Ovary (tissue), 7 donors: ENCODE measurements at regions not wholly inside any gene's neighbourhood (a gene's known extent, or its start where the extent isn't known, plus 50 kb on each side); places are given as distances from the start of the nearest gene placed in this dataset.

Experiments used
- DNase-seq, 5 donors: peaks; one replicate each; pipeline ENCODE4 v3.0.0-alpha.2; 2019 to 2020
- H3K27ac ChIP-seq, 2 donors: fragments of 200-600 bp; one replicate each; pipeline versions ENCODE4 v1.5.1 to v1.8.0; 2019 to 2022
- H3K27me3 ChIP-seq: fragments of 200-600 bp; one replicate; pipeline ENCODE4 v1.8.0; 2022
- H3K36me3 ChIP-seq: fragments of 200-600 bp; sonication (generic); one replicate; pipeline ENCODE4 v1.5.1; 2019
- H3K4me1 ChIP-seq: one replicate; pipeline ENCODE4 v1.8.1; 2013; ENCODE audit warnings: mild to moderate bottlenecking, moderate library complexity; ENCODE audit not compliant: insufficient read depth
- H3K4me3 ChIP-seq: fragments of 200-600 bp; sonication (generic); one replicate; pipeline ENCODE4 v1.5.1; 2017
- H3K9me3 ChIP-seq, 2 donors: fragments of 200-600 bp in 1 of 2; sonication (generic) in 1 of 2; one replicate each; pipeline versions ENCODE4 v1.5.1 to v1.8.1; 2013 to 2019; ENCODE audit warnings: mild to moderate bottlenecking in 1 of 2, moderate library complexity in 1 of 2
- EP300 ChIP-seq: sonication (generic); formaldehyde crosslinking; IDR thresholded peaks from one replicate; pipeline ENCODE4 v1.6.1; 2017; ENCODE audit warnings: antibody characterized with exemption
- POLR2A ChIP-seq: fragments of 450-650 bp; IDR thresholded peaks from one replicate; pipeline ENCODE4 v1.6.1; 2017; ENCODE audit warnings: antibody characterized with exemption, mild to moderate bottlenecking, moderate library complexity
- WGBS, 3 donors: extraction: QIAGEN DNeasy Blood & Tissue Kit in 1 of 3; methylation state at CpG; one replicate each; pipeline versions ENCODE4 v1.1.5 to v1.1.7; 2013 to 2017; 5-methylcytosine and 5-hydroxymethylcytosine counted together
- intact Hi-C, 4 donors: fragments of 100-400 bp; cut with DNase I; formaldehyde crosslinking; loops; one replicate each; pipeline versions ENCODE4 v1.11.0 to v1.15.1; 2022 to 2023
- TF ChIP-seq, protein P1 (sequence below), 3 donors: fragments of 450-650 bp in 2 of 3; fragments of 200-600 bp in 1 of 3; IDR thresholded peaks; one replicate each; pipeline versions ENCODE4 v1.5.1 to v1.8.0; 2016 to 2022; ENCODE audit warnings: antibody characterized with exemption in 3 of 3, mild to moderate bottlenecking in 1 of 3
- donor health status: DM: no; HTN: no; CAD: no; lungs with moderate emphysema.
- donor health status: DM: no; HTN: no; CAD: no.
- donor health status: Bipolar disorder and iron deficiency.
- donor health status: DM: no; HTN: no; CAD: no.
- donor health status: DM: yes; HTN: yes; CAD: no.

DNA sequence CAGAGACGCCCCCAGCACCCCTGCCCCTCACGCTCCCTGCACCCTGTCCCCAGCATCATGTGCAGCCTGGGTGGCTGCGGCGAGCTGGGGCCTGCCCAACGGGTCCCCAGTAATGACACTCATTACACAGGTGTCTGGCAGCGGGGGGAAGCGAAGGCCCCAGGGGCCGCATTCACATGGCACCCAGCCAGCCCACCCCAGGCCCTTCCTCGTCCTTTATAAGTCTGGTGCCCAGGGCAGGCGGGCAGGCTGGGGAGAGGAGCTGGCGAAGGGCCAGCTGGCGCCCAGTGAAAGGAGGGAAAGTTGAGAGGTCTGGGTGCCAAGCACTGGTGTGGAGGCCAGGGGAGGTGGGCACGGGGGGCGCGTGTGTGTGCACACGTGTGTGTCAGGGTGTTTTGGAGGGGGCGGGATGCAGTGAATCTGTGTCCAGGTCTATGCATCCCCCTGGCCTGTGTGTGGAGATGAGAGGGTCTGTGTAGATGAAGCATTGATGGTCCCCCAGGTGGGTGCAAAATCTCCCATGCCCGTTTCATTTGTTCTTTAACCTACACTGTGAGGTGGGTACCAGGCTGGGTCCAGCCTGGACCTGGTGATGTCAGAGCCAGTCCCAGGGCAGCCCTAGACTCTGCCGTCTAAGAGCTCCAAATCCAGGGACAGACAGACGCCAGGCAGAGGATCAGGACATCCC lies 105.3 kb downstream of the CEBPB start:
- intact Hi-C loops = no loop called here
- H3K4me3 ChIP-seq = no peak overlapping the region
- 80 to 84% (median 83%) methylated on average over 20 of the region's 20 CpGs for whole genome bisulfite sequencing, 3 donors
- peak overlapping the region; percentile 67 to 88 for H3K27ac ChIP-seq
- no peaks in the 10 kb centered on the region for H3K9me3 ChIP-seq
- H3K36me3 ChIP-seq = no peaks in the 10 kb centered on the region
- DNase-seq = peak in 1 of 5 donors; percentile 60
- TF ChIP-seq, protein P1, sequence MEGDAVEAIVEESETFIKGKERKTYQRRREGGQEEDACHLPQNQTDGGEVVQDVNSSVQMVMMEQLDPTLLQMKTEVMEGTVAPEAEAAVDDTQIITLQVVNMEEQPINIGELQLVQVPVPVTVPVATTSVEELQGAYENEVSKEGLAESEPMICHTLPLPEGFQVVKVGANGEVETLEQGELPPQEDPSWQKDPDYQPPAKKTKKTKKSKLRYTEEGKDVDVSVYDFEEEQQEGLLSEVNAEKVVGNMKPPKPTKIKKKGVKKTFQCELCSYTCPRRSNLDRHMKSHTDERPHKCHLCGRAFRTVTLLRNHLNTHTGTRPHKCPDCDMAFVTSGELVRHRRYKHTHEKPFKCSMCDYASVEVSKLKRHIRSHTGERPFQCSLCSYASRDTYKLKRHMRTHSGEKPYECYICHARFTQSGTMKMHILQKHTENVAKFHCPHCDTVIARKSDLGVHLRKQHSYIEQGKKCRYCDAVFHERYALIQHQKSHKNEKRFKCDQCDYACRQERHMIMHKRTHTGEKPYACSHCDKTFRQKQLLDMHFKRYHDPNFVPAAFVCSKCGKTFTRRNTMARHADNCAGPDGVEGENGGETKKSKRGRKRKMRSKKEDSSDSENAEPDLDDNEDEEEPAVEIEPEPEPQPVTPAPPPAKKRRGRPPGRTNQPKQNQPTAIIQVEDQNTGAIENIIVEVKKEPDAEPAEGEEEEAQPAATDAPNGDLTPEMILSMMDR (IDR thresholded peaks at IDR 0.05) = no peak
- TF ChIP-seq EP300 (no peak), POLR2A (no peak)
- no peaks in the 10 kb centered on the region for H3K27me3 ChIP-seq
- peaks cover 11% of the 10 kb centered on the region for H3K4me1 ChIP-seq

DNA sequence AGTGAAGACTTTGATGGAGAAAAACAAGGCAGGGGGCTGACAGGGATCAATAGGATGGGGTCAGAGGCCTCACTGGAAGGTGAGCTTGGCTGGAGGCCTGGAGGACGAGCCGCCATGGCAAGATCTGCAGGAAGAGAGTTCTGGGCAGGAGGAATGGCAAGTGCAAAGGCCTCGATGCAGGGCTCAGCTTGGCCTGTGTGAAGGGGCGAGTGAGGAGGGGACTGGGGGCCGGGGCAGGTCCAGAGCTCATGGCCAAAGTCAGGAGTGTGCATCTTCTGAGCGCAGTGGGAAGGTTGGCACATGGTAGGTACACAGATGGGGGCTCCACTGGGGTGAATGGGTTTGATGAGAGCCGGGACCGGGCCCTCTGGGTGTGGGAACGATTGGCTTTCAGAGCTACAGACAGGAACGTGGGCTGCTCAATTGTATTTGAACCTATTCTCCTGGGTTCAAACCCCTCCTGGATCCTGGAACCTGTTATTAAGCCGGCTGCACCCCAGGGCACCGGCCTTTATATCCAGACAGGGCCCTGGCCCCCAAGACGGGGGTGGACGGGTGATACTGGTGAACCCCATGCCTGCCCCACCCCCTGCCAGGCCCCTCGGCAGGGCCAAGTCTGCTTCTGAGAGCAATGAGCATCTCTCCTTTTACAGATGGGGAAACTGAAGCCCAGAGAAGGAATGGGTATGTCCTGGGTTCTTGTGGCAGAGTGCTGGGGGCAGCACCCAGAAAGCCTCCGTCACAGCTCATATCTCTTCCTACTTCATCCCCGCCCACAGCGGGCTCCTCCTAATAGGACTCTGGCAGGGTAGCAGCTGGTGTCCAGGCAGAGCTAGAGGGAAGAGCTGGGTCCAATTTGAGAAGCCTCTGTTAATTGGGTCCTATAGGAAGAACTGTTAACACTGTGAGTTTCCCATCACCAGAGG lies 106.1 kb downstream of the CEBPB start:
- Histone ChIP-seq H3K4me3 (no peak overlapping the region), H3K9me3 (no peaks in the 10 kb centered on the region), H3K27ac (peak overlapping the region; percentile 67 to 88), H3K4me1 (peaks cover 6% of the 10 kb centered on the region), H3K27me3 (no peaks in the 10 kb centered on the region), H3K36me3 (no peaks in the 10 kb centered on the region)
- WGBS, 3 donors = 74 to 83% (median 81%) methylated on average over 18 of the region's 18 CpGs
- TF ChIP-seq EP300 = no peak
- TF ChIP-seq, protein P1 (IDR thresholded peaks at IDR 0.05) = no peak
- no peak for TF ChIP-seq POLR2A
- DNase-seq = peak in 4 of 5 donors; percentile 59 to 78 (median 70)
- intact Hi-C loops = no loop called here

GRCh38 chr20:50297498-50298376 lies 107.1 kb downstream of the CEBPB start:
- H3K27ac ChIP-seq = peak overlapping the region in 1 of 2 donors; percentile 88
- peak in 2 of 5 donors; percentile 25 to 33 for DNase-seq
- no peak for TF ChIP-seq EP300
- TF ChIP-seq, protein P1 (IDR thresholded peaks at IDR 0.05) = no peak
- TF ChIP-seq POLR2A = no peak
- H3K9me3 ChIP-seq = no peaks in the 10 kb centered on the region
- H3K27me3 ChIP-seq = no peaks in the 10 kb centered on the region
- intact Hi-C loops = no loop called here
- no peak overlapping the region for H3K4me3 ChIP-seq
- no peaks in the 10 kb centered on the region for H3K4me1 ChIP-seq
- 79 to 82% (median 81%) methylated on average over 14 of the region's 14 CpGs for WGBS, 3 donors
- H3K36me3 ChIP-seq = no peaks in the 10 kb centered on the region
